ENCODE measurements at regions not wholly inside any gene's neighbourhood (a gene's known extent, or its start where the extent isn't known, plus 50 kb on each side); places are given as distances from the start of the nearest gene placed in this dataset.
"Not testable (repeated sequence)": the region's sequence is repeated elsewhere in the genome, so short reads cannot be mapped to it uniquely, and the experiment has no call there.

DNA sequence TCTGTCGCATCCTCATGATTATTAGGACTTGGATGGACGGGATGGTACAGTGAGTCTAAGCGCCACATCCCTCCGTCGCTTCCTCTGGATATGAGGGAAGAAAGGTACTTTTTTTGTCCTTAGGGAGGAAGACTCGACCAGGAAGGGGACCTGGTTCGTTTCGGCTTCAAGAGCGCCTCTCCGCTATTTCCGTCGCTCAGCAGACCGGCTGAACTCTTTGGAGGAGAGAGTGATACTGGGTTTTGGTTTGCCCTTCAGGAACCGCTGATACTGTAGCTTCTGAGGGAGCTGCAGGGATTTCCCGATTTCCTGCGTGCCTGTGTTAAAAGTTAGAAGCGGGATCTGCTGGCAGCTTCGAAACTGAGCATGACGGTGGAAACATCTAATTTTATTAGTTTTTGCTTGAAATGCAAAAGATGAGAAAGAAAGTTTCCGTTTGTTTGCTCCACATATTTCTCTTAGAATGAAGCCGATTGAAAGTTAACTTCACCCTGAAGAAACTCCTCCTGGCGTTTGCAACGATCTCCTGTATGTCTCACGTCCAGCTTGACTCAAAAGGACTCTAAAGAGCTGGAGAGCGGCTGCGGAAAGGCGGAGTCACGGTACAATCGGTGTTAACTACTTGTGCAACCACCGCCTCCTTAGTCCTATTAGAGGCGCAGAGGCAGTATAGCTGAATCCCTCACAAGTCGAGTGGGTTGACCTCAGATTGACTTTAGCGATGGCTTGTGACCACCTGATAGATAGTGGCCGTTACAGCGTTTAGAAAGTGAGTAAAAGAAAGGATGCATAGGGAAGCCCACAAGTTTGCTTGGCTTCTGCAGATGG, 129.4 kb downstream of the TRIM27 start:
- H3K36me3 ChIP-seq (ENCODE audit: insufficient read depth, low read length, poor library complexity, severe bottlenecking), result no peaks in the 10 kb centered on the region
- BruUV-seq (replicated peaks), result no TSS peak
- H3K27ac ChIP-seq (ENCODE audit: low read depth, low read length, poor library complexity, severe bottlenecking), result no peak overlapping the region
- peak; percentile 75 for DNase-seq (ENCODE audit: low spot score)
- TF ChIP-seq, protein P1, sequence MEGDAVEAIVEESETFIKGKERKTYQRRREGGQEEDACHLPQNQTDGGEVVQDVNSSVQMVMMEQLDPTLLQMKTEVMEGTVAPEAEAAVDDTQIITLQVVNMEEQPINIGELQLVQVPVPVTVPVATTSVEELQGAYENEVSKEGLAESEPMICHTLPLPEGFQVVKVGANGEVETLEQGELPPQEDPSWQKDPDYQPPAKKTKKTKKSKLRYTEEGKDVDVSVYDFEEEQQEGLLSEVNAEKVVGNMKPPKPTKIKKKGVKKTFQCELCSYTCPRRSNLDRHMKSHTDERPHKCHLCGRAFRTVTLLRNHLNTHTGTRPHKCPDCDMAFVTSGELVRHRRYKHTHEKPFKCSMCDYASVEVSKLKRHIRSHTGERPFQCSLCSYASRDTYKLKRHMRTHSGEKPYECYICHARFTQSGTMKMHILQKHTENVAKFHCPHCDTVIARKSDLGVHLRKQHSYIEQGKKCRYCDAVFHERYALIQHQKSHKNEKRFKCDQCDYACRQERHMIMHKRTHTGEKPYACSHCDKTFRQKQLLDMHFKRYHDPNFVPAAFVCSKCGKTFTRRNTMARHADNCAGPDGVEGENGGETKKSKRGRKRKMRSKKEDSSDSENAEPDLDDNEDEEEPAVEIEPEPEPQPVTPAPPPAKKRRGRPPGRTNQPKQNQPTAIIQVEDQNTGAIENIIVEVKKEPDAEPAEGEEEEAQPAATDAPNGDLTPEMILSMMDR (conservative IDR thresholded peaks at IDR 0.05; ENCODE audit: low read depth, low read length), result no peak
- no peak for TF ChIP-seq EZH2 (IDR thresholded peaks at IDR 0.05; ENCODE audit: borderline replicate concordance, low read depth, low read length, poor library complexity, severe bottlenecking)
- ChIA-PET CTCF (interaction anchor here (1.4 kb wide), 1 partner anchor 43 kb away, joined by 4 read pairs; no protein-coding TSS in a partner anchor), POLR2A (ENCODE audit: low non-redundant PET) (interaction anchor here (0.6 kb wide), 1 partner anchor 9 kb away, joined by 3 read pairs; no protein-coding TSS in a partner anchor)
- peak overlapping the region; percentile 51 for H3K4me3 ChIP-seq (ENCODE audit: low read depth, low read length, poor library complexity, severe bottlenecking)
- intact Hi-C loops (cut with micrococcal nuclease; ENCODE audit: unreplicated experiment), result no loop called here
- H3K9me3 ChIP-seq (ENCODE audit: low read depth, low read length, poor library complexity, severe bottlenecking), result no peaks in the 10 kb centered on the region
- peaks cover 6% of the 10 kb centered on the region for H3K4me1 ChIP-seq (ENCODE audit: insufficient read depth, low read length, poor library complexity, severe bottlenecking)
- H3K27me3 ChIP-seq (replicated peaks; ENCODE audit: insufficient read depth, low read depth, low read length, poor library complexity), result no peaks in the 10 kb centered on the region

DNA sequence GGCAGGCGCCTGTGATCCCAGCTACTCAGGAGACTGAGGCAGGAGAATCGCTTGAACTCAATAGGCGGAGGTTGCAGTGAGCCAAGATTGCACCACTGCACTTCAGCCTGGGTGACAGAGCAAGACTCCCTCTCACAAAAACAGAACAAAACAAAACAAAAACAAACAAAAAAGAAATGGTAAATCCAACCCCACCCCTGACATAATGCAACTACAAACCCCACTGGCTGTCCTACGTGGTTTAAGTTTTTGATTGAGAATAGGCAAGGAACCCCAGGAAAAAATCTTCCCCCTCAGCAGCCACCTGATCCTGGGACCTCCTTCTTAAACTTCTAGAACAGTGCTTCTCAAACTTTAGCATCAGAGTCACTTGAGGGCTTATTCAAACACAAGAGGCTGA, 123.1 kb downstream of the TRIM27 start:
- DNase-seq (ENCODE audit: low spot score); POLR2A ChIA-PET (ENCODE audit: low non-redundant PET); H3K27ac ChIP-seq (ENCODE audit: low read depth, low read length, poor library complexity, severe bottlenecking); H3K36me3 ChIP-seq (ENCODE audit: insufficient read depth, low read length, poor library complexity, severe bottlenecking); BruUV-seq (replicated peaks); H3K4me3 ChIP-seq (ENCODE audit: low read depth, low read length, poor library complexity, severe bottlenecking); H3K27me3 ChIP-seq (replicated peaks; ENCODE audit: insufficient read depth, low read depth, low read length, poor library complexity); CTCF ChIA-PET; H3K4me1 ChIP-seq (ENCODE audit: insufficient read depth, low read length, poor library complexity, severe bottlenecking); H3K9me3 ChIP-seq (ENCODE audit: low read depth, low read length, poor library complexity, severe bottlenecking): not testable (repeated sequence)
- intact Hi-C loops (cut with micrococcal nuclease; ENCODE audit: unreplicated experiment), result loop anchor here (5.0 kb wide), 1 partner anchor 97 kb away; no protein-coding TSS in a partner anchor

DNA sequence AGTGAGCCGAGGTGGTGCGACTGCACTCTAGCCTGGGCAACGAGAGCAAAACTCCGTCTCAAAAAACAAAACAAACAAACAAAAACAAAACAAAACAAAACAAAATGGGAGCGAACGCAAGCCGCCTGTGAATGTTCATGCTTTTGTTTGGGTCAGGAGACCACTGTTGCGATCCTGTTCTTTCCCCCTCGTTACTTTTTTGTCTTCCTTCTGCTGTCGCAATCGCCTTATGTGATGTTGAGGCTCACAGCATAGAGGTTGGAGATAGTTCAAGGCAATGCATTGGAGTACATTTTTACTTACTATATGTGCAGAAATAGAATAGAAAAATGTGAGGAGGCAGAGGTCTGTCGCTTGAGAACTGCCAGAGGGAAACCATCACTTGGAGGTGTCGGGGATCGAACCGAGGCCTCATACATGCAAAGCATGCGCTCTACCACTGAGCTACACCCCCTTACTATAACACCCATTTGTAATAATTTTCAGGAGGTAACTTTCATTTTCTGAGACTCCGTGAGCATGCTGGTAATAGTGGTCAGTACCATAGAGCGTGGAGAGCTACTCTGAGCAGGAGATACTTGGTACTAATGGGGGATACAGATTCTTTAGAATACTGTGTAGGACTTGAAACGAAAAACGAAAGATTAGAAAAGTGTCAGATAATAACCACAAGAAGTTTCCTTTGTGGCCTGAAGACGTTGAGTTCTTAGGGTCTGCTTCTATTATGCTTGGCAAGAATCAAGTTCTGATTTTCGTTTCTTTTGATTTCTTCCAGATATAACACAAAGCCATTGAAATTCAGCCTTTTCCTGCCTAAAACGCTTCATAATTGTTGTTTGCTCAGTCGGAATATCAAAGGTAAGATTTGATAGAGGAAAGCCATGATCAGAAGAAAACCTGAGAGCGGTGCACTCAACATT, 121.1 kb downstream of the TRIM27 start:
- peak overlapping the region; percentile 55 for H3K4me3 ChIP-seq (ENCODE audit: low read depth, low read length, poor library complexity, severe bottlenecking)
- intact Hi-C loops (cut with micrococcal nuclease; ENCODE audit: unreplicated experiment), result loop anchor here (5.0 kb wide), 1 partner anchor 95 kb away; no protein-coding TSS in a partner anchor
- DNase-seq (ENCODE audit: low spot score), result peak; percentile 92
- H3K27me3 ChIP-seq (replicated peaks; ENCODE audit: insufficient read depth, low read depth, low read length, poor library complexity), result no peaks in the 10 kb centered on the region
- H3K36me3 ChIP-seq (ENCODE audit: insufficient read depth, low read length, poor library complexity, severe bottlenecking), result no peaks in the 10 kb centered on the region
- no peaks in the 10 kb centered on the region for H3K9me3 ChIP-seq (ENCODE audit: low read depth, low read length, poor library complexity, severe bottlenecking)
- H3K27ac ChIP-seq (ENCODE audit: low read depth, low read length, poor library complexity, severe bottlenecking), result peak overlapping the region; percentile 73
- POLR2A ChIA-PET (ENCODE audit: low non-redundant PET), result interaction anchor here (0.5 to 0.7 kb wide), 2 partner anchors 9 to 1510 kb away, joined by 3 to 5 read pairs; no protein-coding TSS in a partner anchor
- CTCF ChIA-PET, result no interaction called here
- peaks cover 4% of the 10 kb centered on the region for H3K4me1 ChIP-seq (ENCODE audit: insufficient read depth, low read length, poor library complexity, severe bottlenecking)
- no TSS peak for BruUV-seq (replicated peaks)
- no peak for TF ChIP-seq EZH2 (IDR thresholded peaks at IDR 0.05; ENCODE audit: borderline replicate concordance, low read depth, low read length, poor library complexity, severe bottlenecking)
- TF ChIP-seq, protein P1 (conservative IDR thresholded peaks at IDR 0.05; ENCODE audit: low read depth, low read length), result no peak
